PC-9 (cell line): ENCODE measurements at regions not wholly inside any gene's neighbourhood (a gene's known extent, or its start where the extent isn't known, plus 50 kb on each side); places are given as distances from the start of the nearest gene placed in this dataset.

Experiments used
- BruUV-seq: library from RNA; stranded (reverse); fragments of 400-500 nt; replicated peaks from 2 replicates; lab custom pipeline; 2021; lab: Mats Ljungman, UMichigan
- CTCF ChIA-PET: fragments of 300-600 bp; sonication (Branson Sonifier 250); formaldehyde crosslinking; loops from one replicate; lab custom pipeline; 2022; ENCODE audit warnings: antibody characterized with exemption; lab: Charles Lee
- POLR2A ChIA-PET: fragments of 300-600 bp; sonication (Branson Sonifier 250); formaldehyde crosslinking; loops from one replicate; lab custom pipeline; 2022; ENCODE audit warnings: antibody characterized with exemption; ENCODE audit not compliant: unreplicated experiment; lab: Charles Lee
- DNase-seq, 2 experiments: peaks; one replicate each; pipeline versions ENCODE4 v3.0.0 to v3.0.0-alpha.2; 2015 to 2022; ENCODE audit warnings: mixed read lengths in 1 of 2
- H2AFZ ChIP-seq: fragments of 200-600 bp; sonication (generic); 2 replicates; pipeline ENCODE4 v1.8.1; 2017; ENCODE audit warnings: antibody characterized with exemption
- H3F3A ChIP-seq: fragments of 200-600 bp; sonication (generic); 2 replicates; pipeline ENCODE4 v1.8.1; 2017; ENCODE audit warnings: antibody characterized with exemption, mild to moderate bottlenecking, low read depth; ENCODE audit not compliant: insufficient read depth
- H3K27ac ChIP-seq: fragments of 200-600 bp; sonication (generic); 2 replicates; pipeline ENCODE4 v1.6.1; 2016; ENCODE audit warnings: mixed run types
- H3K27me3 ChIP-seq: fragments of 200-600 bp; sonication (generic); 2 replicates; pipeline ENCODE4 v1.6.1; 2016; ENCODE audit warnings: low read depth, mixed run types; ENCODE audit not compliant: insufficient read depth
- H3K36me3 ChIP-seq: fragments of 200-600 bp; sonication (generic); 2 replicates; pipeline ENCODE4 v1.6.1; 2016; ENCODE audit warnings: low read depth, mixed run types
- H3K4me1 ChIP-seq: fragments of 200-600 bp; sonication (generic); replicated peaks from 2 replicates; pipeline ENCODE4 v1.6.1; 2016; ENCODE audit warnings: mixed run types; ENCODE audit not compliant: insufficient read depth
- H3K4me2 ChIP-seq: fragments of 200-600 bp; sonication (generic); 2 replicates; pipeline ENCODE4 v1.6.1; 2017; ENCODE audit warnings: mixed run types
- H3K4me3 ChIP-seq: fragments of 200-600 bp; sonication (generic); 2 replicates; pipeline ENCODE4 v1.6.1; 2016; ENCODE audit warnings: mixed run types
- H3K79me2 ChIP-seq: fragments of 200-600 bp; sonication (generic); 2 replicates; pipeline ENCODE4 v1.6.1; 2017; ENCODE audit warnings: low read depth, mixed run types
- H3K9me2 ChIP-seq: fragments of 200-600 bp; sonication (generic); 2 replicates; pipeline ENCODE4 v1.8.1; 2017; ENCODE audit warnings: mild to moderate bottlenecking; ENCODE audit not compliant: insufficient read depth
- H3K9me3 ChIP-seq: fragments of 200-600 bp; sonication (generic); 2 replicates; pipeline ENCODE4 v1.8.1; 2016; ENCODE audit warnings: low read depth; ENCODE audit not compliant: insufficient read depth
- H4K20me1 ChIP-seq: fragments of 200-600 bp; sonication (generic); 2 replicates; pipeline ENCODE4 v1.8.1; 2017; ENCODE audit not compliant: insufficient read depth
- EZH2 ChIP-seq: fragments of 200-600 bp; sonication (generic); IDR thresholded peaks from 2 replicates; pipeline ENCODE4 v1.8.0; 2017; ENCODE audit warnings: antibody characterized with exemption, low read depth
- intact Hi-C: fragments of 100-400 bp; cut with micrococcal nuclease; formaldehyde crosslinking; loops from one replicate; pipeline ENCODE4 v1.10.0; 2022; ENCODE audit not compliant: unreplicated experiment
- TF ChIP-seq, protein P1 (sequence below): fragments of 200-600 bp; sonication (generic); conservative IDR thresholded peaks from 2 replicates; pipeline ENCODE4 v1.6.1; 2017; ENCODE audit warnings: mixed run types, antibody characterized with exemption, mild to moderate bottlenecking, moderate library complexity

GRCh38 chr1:4581807-4582206, 72.6 kb upstream of the AJAP1 start:
- TF ChIP-seq EZH2, result no peak
- TF ChIP-seq, protein P1, sequence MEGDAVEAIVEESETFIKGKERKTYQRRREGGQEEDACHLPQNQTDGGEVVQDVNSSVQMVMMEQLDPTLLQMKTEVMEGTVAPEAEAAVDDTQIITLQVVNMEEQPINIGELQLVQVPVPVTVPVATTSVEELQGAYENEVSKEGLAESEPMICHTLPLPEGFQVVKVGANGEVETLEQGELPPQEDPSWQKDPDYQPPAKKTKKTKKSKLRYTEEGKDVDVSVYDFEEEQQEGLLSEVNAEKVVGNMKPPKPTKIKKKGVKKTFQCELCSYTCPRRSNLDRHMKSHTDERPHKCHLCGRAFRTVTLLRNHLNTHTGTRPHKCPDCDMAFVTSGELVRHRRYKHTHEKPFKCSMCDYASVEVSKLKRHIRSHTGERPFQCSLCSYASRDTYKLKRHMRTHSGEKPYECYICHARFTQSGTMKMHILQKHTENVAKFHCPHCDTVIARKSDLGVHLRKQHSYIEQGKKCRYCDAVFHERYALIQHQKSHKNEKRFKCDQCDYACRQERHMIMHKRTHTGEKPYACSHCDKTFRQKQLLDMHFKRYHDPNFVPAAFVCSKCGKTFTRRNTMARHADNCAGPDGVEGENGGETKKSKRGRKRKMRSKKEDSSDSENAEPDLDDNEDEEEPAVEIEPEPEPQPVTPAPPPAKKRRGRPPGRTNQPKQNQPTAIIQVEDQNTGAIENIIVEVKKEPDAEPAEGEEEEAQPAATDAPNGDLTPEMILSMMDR, result no peak
- DNase-seq, result no peak
- intact Hi-C loops, result no loop called here

DNA sequence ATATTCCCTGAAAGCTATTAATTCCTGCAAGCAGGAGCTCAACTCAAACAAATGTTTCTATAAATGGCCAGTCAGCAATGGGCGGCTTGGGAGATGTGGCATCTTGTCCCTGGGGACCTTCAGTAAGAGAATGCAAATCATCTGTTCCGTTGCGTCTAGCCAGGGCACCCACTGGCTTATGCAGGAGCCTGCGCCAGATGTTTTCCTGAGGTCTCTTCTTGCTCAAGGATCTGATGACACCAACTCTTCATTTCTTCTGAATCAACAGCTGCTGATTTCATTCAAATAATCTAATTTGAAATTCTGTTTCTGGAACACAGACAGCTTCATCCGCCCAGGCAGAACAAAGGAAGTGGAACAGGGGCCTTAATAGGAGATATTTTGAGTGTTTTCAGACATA, 70.0 kb upstream of the AJAP1 start:
- Histone ChIP-seq H3K27me3 (peaks cover 14% of the 10 kb centered on the region), H3K9me3 (no peaks in the 10 kb centered on the region), H3K4me1 (no peaks in the 10 kb centered on the region), H2AFZ (no peak overlapping the region), H3K27ac (no peak overlapping the region), H3K79me2 (no peaks in the 10 kb centered on the region), H3K4me2 (no peak overlapping the region), H3F3A (no peaks in the 10 kb centered on the region), H3K4me3 (no peak overlapping the region), H4K20me1 (no peaks in the 10 kb centered on the region), H3K9me2 (no peaks in the 10 kb centered on the region), H3K36me3 (no peaks in the 10 kb centered on the region)
- TF ChIP-seq, protein P1, result no peak
- no peak for TF ChIP-seq EZH2
- DNase-seq, result no peak
- CTCF ChIA-PET, result no interaction called here
- POLR2A ChIA-PET, result no interaction called here
- intact Hi-C loops, result no loop called here
- BruUV-seq, result no TSS peak

More at GRCh38 chr1:4581807-4582206, 72.6 kb upstream of the AJAP1 start:
- ChIA-PET CTCF (no interaction called here), POLR2A (no interaction called here)
- Histone ChIP-seq H2AFZ (no peak overlapping the region), H3K9me2 (no peaks in the 10 kb centered on the region), H3K27me3 (peaks cover 11% of the 10 kb centered on the region; the same call in 1 of the 2 replicates), H3K4me1 (no peaks in the 10 kb centered on the region), H3K27ac (no peak overlapping the region), H4K20me1 (no peaks in the 10 kb centered on the region), H3K4me2 (no peak overlapping the region), H3K4me3 (no peak overlapping the region), H3K36me3 (no peaks in the 10 kb centered on the region), H3F3A (no peaks in the 10 kb centered on the region), H3K79me2 (no peaks in the 10 kb centered on the region), H3K9me3 (no peaks in the 10 kb centered on the region)
- BruUV-seq, result no TSS peak

DNA sequence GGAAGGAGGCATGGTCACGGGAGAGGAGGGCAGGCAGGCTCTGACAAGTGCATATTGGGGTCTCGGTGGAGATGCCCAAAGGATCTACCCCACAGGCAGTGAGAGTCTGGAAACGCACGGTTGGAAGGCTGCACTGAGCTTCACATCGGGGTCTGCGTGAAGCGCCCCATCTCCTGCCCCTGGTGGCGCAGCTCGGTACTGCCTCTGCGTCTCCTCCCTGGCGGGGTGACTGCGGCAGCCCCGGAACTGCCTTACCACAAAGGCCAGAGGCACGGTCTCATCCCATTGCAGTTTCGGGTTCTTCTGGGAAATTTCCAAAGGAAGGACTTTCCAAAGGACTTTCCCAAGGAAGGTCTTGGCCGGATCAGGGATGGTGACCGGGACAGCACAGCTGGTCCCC, 69.2 kb upstream of the AJAP1 start:
- H3K27ac ChIP-seq, result no peak overlapping the region
- peak in 1 of 2 experiments; percentile 3 for DNase-seq
- no peaks in the 10 kb centered on the region for H3F3A ChIP-seq
- POLR2A ChIA-PET, result no interaction called here
- no peaks in the 10 kb centered on the region for H3K4me1 ChIP-seq
- no peaks in the 10 kb centered on the region for H3K36me3 ChIP-seq
- CTCF ChIA-PET, result no interaction called here
- no peaks in the 10 kb centered on the region for H3K79me2 ChIP-seq
- H4K20me1 ChIP-seq, result no peaks in the 10 kb centered on the region
- no peak overlapping the region for H2AFZ ChIP-seq
- intact Hi-C loops, result no loop called here
- no peak overlapping the region for H3K4me3 ChIP-seq
- TF ChIP-seq, protein P1, result peak; percentile 60
- no peak for TF ChIP-seq EZH2
- BruUV-seq, result no TSS peak
- no peak overlapping the region for H3K4me2 ChIP-seq
- H3K27me3 ChIP-seq, result peaks cover 14% of the 10 kb centered on the region
- no peaks in the 10 kb centered on the region for H3K9me3 ChIP-seq
- no peaks in the 10 kb centered on the region for H3K9me2 ChIP-seq
